Adrenal gland (tissue), 9 donors: ENCODE measurements at regions not wholly inside any gene's neighbourhood (a gene's known extent, or its start where the extent isn't known, plus 50 kb on each side); places are given as distances from the start of the nearest gene placed in this dataset.

ENCODE experiments used
- DNase-seq, 7 donors: peaks; one replicate each; pipeline ENCODE4 v3.0.0-alpha.2; 2019 to 2020
- H3K27ac ChIP-seq, 5 donors: fragments of 200-600 bp; sonication (generic) in 4 of 5; 1 replicate in 3 of 5; 2 replicates in 2 of 5; pipeline versions ENCODE4 v1.5.1 to v1.8.0; 2016 to 2020; ENCODE audit warnings: mild to moderate bottlenecking in 1 of 5
- H3K27me3 ChIP-seq: fragments of 200-600 bp; 2 replicates; pipeline ENCODE4 v1.8.0; 2021
- H3K36me3 ChIP-seq, 2 donors: fragments of 200-600 bp; replicated peaks in 1 of 2; 1 replicate in 1 of 2; 2 replicates in 1 of 2; pipeline versions ENCODE4 v1.5.1 to v1.8.0; 2018 to 2022
- H3K4me1 ChIP-seq, 2 donors: fragments of 200-600 bp; replicated peaks in 1 of 2; 1 replicate in 1 of 2; 2 replicates in 1 of 2; pipeline versions ENCODE4 v1.5.1 to v1.8.0; 2018 to 2021
- H3K4me3 ChIP-seq, 4 donors: fragments of 200-600 bp; sonication (generic) in 3 of 4; one replicate each; pipeline ENCODE4 v1.5.1; 2016 to 2018
- H3K9me3 ChIP-seq, 3 donors: fragments of 200-600 bp; sonication (generic) in 1 of 3; replicated peaks in 1 of 3; 1 replicate in 2 of 3; 2 replicates in 1 of 3; pipeline versions ENCODE4 v1.5.1 to v1.8.0; 2016 to 2021
- CTCF ChIP-seq, 6 experiments: fragments of 450-650 bp in 4 of 6; fragments of 200-600 bp in 2 of 6; sonication (generic) in 1 of 6; IDR thresholded peaks; 1 replicate in 5 of 6; 2 replicates in 1 of 6; pipeline versions ENCODE4 v1.5.1 to v1.8.0; 2016 to 2021; ENCODE audit warnings: antibody characterized with exemption in 6 of 6, mild to moderate bottlenecking in 2 of 6, moderate library complexity in 1 of 6
- POLR2A ChIP-seq, 2 donors: fragments of 450-650 bp; IDR thresholded peaks; one replicate each; pipeline ENCODE4 v1.6.1; 2017; ENCODE audit warnings: antibody characterized with exemption in 2 of 2, mild to moderate bottlenecking in 2 of 2, moderate library complexity in 1 of 2
- WGBS, 4 donors: extraction: QIAGEN DNeasy Blood & Tissue Kit in 2 of 4; methylation state at CpG; one replicate each; pipeline versions ENCODE4 v1.1.5 to v1.1.7; 2013 to 2017; 5-methylcytosine and 5-hydroxymethylcytosine counted together
- intact Hi-C, 2 donors: fragments of 100-400 bp; cut with DNase I; formaldehyde crosslinking; loops; one replicate each; pipeline versions ENCODE4 v1.14.1 to v1.15.0; 2022 to 2023
- donor health status: healthy with polysubstance abuse.
- donor health status: Bipolar disorder and iron deficiency.
- donor health status: DM: yes; HTN: yes; CAD: no.
- donor health status: DM: no; HTN: no; CAD: no.
- donor health status: DM: no; HTN: no; CAD: no.

DNA sequence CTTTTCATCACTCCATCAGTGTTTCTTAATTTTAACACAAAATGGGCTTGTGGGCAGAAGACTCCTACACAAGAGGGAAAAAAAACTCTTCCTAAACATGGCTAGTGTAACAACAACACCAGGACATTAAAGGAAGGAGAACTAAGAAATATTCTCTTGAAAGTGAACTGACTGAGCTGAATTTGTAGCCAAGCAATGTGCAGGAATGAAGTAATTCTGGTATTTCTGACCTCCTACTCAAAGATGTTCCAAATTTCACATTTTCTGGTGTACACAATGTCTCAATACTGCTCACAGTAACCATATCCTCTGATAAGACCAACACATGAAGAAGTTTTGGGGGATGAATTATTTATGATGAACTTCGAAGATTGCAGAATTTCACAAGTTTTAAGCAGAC is 357.3 kb downstream of the DUSP6 start:
- WGBS, 4 donors, result 13 to 56% (median 39%) methylated on average over 1 of the region's 1 CpG
- intact Hi-C loops, result no loop called here
- no peak overlapping the region for H3K27ac ChIP-seq
- H3K27me3 ChIP-seq, result no peaks in the 10 kb centered on the region
- TF ChIP-seq CTCF (IDR thresholded peaks at IDR 0.05) (no peak), POLR2A (IDR thresholded peaks at IDR 0.05) (no peak)
- DNase-seq, result no peak
- no peaks in the 10 kb centered on the region for H3K36me3 ChIP-seq
- no peaks in the 10 kb centered on the region for H3K9me3 ChIP-seq
- H3K4me3 ChIP-seq, result no peak overlapping the region
- H3K4me1 ChIP-seq, result no peaks in the 10 kb centered on the region

DNA sequence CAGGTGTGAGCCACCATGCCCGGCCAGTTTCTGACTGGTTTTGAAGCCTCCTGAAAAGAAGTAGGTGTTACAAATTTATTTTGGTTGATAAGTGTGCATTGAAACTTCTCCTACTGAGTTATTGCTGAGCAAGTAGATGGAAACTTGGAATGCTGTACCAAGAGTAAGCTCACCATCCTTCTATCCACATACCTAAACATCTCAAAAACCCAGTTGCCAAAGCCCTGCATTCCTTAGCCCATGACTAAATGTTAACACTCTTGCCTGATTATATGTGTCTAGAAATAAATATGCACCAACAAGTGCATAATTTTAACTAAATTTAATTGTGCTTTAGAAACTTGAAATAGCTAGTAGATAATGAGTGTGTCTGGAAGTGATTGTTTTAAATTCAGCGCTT is 357.8 kb downstream of the DUSP6 start:
- Histone ChIP-seq H3K36me3 (no peaks in the 10 kb centered on the region), H3K4me3 (no peak overlapping the region), H3K27ac (no peak overlapping the region), H3K9me3 (no peaks in the 10 kb centered on the region), H3K27me3 (no peaks in the 10 kb centered on the region), H3K4me1 (no peaks in the 10 kb centered on the region)
- DNase-seq, result no peak
- no peak for TF ChIP-seq POLR2A (IDR thresholded peaks at IDR 0.05)
- no peak for TF ChIP-seq CTCF (IDR thresholded peaks at IDR 0.05)
- intact Hi-C loops, result no loop called here
- WGBS, 4 donors, result 73 to 92% (median 89%) methylated on average over 2 of the region's 2 CpGs

- no peaks in the 10 kb centered on the region for H3K27me3 ChIP-seq
- no peaks in the 10 kb centered on the region for H3K4me1 ChIP-seq
- H3K4me3 ChIP-seq, result no peak overlapping the region
- TF ChIP-seq POLR2A (IDR thresholded peaks at IDR 0.05), result no peak
- peak; percentile 45 to 82 (median 61) for TF ChIP-seq CTCF (IDR thresholded peaks at IDR 0.05)
- WGBS, 4 donors, result 5 to 11% (median 9%) methylated on average over 3 of the region's 3 CpGs
- no peak overlapping the region for H3K27ac ChIP-seq
- intact Hi-C loops, result no loop called here
- no peaks in the 10 kb centered on the region for H3K36me3 ChIP-seq
- DNase-seq, result no peak
- H3K9me3 ChIP-seq, result no peaks in the 10 kb centered on the region
Measured at GRCh38 chr12:88993651-88994050, 358.6 kb downstream of the DUSP6 start.

DNA sequence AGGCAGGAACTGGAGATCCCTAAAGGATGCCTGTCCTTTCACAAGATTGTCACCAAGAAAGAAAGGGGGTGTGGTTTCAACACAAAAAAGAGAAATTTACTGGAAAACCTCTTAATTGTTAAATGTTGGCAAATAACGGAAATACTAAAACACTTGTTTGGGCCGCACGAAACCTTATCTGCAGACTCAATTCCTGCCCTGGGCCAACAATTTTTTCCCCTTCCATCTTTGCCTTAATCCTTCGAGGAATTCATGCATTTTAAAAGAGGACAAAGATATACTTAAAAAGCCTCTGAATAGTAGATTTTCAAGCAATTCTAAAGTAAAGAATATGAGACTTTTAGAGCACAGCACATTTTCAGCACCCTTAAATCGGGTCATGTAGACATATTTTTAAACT is 366.2 kb downstream of the DUSP6 start:
- Histone ChIP-seq H3K4me3 (no peak overlapping the region), H3K27ac (no peak overlapping the region), H3K4me1 (no peaks in the 10 kb centered on the region), H3K27me3 (no peaks in the 10 kb centered on the region), H3K36me3 (no peaks in the 10 kb centered on the region), H3K9me3 (no peaks in the 10 kb centered on the region)
- TF ChIP-seq POLR2A (IDR thresholded peaks at IDR 0.05) (no peak), CTCF (IDR thresholded peaks at IDR 0.05) (no peak)
- 78 to 89% (median 81%) methylated on average over 5 of the region's 5 CpGs for WGBS, 4 donors
- intact Hi-C loops, result no loop called here
- no peak for DNase-seq
